ENCODE measurements at regions not wholly inside any gene's neighbourhood (a gene's known extent, or its start where the extent isn't known, plus 50 kb on each side); places are given as distances from the start of the nearest gene placed in this dataset.

DNA sequence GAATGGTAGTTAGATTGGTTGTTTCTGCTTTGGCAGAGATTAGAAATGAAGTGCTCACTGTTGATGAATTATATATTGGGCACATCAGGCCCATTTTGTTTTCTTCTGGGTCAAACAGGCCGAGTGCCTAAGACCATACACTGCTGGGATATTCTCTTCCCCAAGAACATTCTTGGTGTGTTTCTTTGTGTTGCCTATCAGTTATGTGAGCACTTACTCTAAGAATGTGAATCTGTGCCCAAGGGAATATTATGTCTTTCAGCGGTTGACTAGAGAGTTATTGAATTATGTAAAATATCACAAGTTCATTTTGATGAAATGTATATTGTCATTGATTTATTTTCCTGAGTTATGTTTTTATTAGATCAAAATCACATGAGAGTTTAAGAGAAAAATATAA, 255.5 kb upstream of the SMIM30 start:
- WGBS (ENCODE audit: insufficient coverage, insufficient replicate concordance, low lambda C conversion rate, missing lambda C conversion rate) = 16% methylated on average over 2 of the region's 2 CpGs
- Histone ChIP-seq H3K4me3 (no peak overlapping the region), H3K4me1 (ENCODE audit: control insufficient read depth, insufficient read depth, low read length) (no peaks in the 10 kb centered on the region), H3K79me2 (ENCODE audit: control insufficient read depth, insufficient read depth, low read length) (no peaks in the 10 kb centered on the region), H3K9me3 (replicated peaks; ENCODE audit: control insufficient read depth, insufficient read depth, low read length) (no peaks in the 10 kb centered on the region), H2AFZ (ENCODE audit: control insufficient read depth, low read depth, low read length) (no peak overlapping the region), H3K27me3 (replicated peaks in 1 of 2; ENCODE audit: control insufficient read depth in 2 of 2, insufficient read depth in 2 of 2, low read length in 1 of 2) (no peaks in the 10 kb centered on the region), H4K20me1 (ENCODE audit: control insufficient read depth, insufficient read depth) (no peaks in the 10 kb centered on the region), H3K4me2 (ENCODE audit: control insufficient read depth, insufficient read depth) (no peak overlapping the region), H3K36me3 (ENCODE audit: control insufficient read depth in 2 of 2, insufficient read depth in 2 of 2, low read length in 1 of 2) (no peaks in the 10 kb centered on the region), H3K27ac (ENCODE audit: control insufficient read depth, insufficient read depth) (no peak overlapping the region), H3K9ac (ENCODE audit: control insufficient read depth, insufficient read depth, low read length) (no peak overlapping the region)
- no peak for FAIRE-seq
- no peak for ATAC-seq
- no TSS peak for BruUV-seq (replicated peaks)
- TF ChIP-seq FOXK2 (IDR thresholded peaks at IDR 0.05) (no peak), ASH2L (IDR thresholded peaks at IDR 0.05; ENCODE audit: borderline replicate concordance, low read depth) (no peak)
- in situ Hi-C loops (cut with MboI) (no loop called here), intact Hi-C loops (cut with micrococcal nuclease; ENCODE audit: unreplicated experiment) (no loop called here)
- SMC1A ChIA-PET (ENCODE audit: uncharacterized antibody, unreplicated experiment) = no interaction called here
- POLR2A ChIA-PET = no interaction called here
- CTCF ChIA-PET = no interaction called here
- DNase-seq (ENCODE audit: low read depth, low spot score) = no peak
- RAD21 ChIA-PET (ENCODE audit: unreplicated experiment) = no interaction called here

- no peak overlapping the region for H3K4me3 ChIP-seq
- in situ Hi-C loops (cut with MboI) (no loop called here), intact Hi-C loops (cut with micrococcal nuclease; ENCODE audit: unreplicated experiment) (no loop called here)
- H3K27ac ChIP-seq (ENCODE audit: control insufficient read depth, insufficient read depth) = no peak overlapping the region
- no peak overlapping the region for H2AFZ ChIP-seq (ENCODE audit: control insufficient read depth, low read depth, low read length)
- SMC1A ChIA-PET (ENCODE audit: uncharacterized antibody, unreplicated experiment) = interaction anchor here (1.5 kb wide), 1 partner anchor 8 kb away, joined by 4 read pairs; no protein-coding TSS in a partner anchor
- H3K27me3 ChIP-seq (replicated peaks in 1 of 2; ENCODE audit: control insufficient read depth in 2 of 2, insufficient read depth in 2 of 2, low read length in 1 of 2) = no peaks in the 10 kb centered on the region
- no peak overlapping the region for H3K9ac ChIP-seq (ENCODE audit: control insufficient read depth, insufficient read depth, low read length)
- no TSS peak for BruUV-seq (replicated peaks)
- H3K4me1 ChIP-seq (ENCODE audit: control insufficient read depth, insufficient read depth, low read length) = no peaks in the 10 kb centered on the region
- H3K79me2 ChIP-seq (ENCODE audit: control insufficient read depth, insufficient read depth, low read length) = no peaks in the 10 kb centered on the region
- 18% methylated on average over 4 of the region's 4 CpGs for WGBS (ENCODE audit: insufficient coverage, insufficient replicate concordance, low lambda C conversion rate, missing lambda C conversion rate)
- H3K9me3 ChIP-seq (replicated peaks; ENCODE audit: control insufficient read depth, insufficient read depth, low read length) = no peaks in the 10 kb centered on the region
- no peaks in the 10 kb centered on the region for H4K20me1 ChIP-seq (ENCODE audit: control insufficient read depth, insufficient read depth)
- H3K36me3 ChIP-seq (ENCODE audit: control insufficient read depth in 2 of 2, insufficient read depth in 2 of 2, low read length in 1 of 2) = no peaks in the 10 kb centered on the region
- TF ChIP-seq RELB (IDR thresholded peaks at IDR 0.05; ENCODE audit: low read depth) = no peak
- no peak for TF ChIP-seq NR2F1 (conservative IDR thresholded peaks at IDR 0.05)
- TF ChIP-seq, protein P1, sequence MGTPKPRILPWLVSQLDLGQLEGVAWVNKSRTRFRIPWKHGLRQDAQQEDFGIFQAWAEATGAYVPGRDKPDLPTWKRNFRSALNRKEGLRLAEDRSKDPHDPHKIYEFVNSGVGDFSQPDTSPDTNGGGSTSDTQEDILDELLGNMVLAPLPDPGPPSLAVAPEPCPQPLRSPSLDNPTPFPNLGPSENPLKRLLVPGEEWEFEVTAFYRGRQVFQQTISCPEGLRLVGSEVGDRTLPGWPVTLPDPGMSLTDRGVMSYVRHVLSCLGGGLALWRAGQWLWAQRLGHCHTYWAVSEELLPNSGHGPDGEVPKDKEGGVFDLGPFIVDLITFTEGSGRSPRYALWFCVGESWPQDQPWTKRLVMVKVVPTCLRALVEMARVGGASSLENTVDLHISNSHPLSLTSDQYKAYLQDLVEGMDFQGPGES (IDR thresholded peaks at IDR 0.05) = no peak
- TF ChIP-seq, protein P2, sequence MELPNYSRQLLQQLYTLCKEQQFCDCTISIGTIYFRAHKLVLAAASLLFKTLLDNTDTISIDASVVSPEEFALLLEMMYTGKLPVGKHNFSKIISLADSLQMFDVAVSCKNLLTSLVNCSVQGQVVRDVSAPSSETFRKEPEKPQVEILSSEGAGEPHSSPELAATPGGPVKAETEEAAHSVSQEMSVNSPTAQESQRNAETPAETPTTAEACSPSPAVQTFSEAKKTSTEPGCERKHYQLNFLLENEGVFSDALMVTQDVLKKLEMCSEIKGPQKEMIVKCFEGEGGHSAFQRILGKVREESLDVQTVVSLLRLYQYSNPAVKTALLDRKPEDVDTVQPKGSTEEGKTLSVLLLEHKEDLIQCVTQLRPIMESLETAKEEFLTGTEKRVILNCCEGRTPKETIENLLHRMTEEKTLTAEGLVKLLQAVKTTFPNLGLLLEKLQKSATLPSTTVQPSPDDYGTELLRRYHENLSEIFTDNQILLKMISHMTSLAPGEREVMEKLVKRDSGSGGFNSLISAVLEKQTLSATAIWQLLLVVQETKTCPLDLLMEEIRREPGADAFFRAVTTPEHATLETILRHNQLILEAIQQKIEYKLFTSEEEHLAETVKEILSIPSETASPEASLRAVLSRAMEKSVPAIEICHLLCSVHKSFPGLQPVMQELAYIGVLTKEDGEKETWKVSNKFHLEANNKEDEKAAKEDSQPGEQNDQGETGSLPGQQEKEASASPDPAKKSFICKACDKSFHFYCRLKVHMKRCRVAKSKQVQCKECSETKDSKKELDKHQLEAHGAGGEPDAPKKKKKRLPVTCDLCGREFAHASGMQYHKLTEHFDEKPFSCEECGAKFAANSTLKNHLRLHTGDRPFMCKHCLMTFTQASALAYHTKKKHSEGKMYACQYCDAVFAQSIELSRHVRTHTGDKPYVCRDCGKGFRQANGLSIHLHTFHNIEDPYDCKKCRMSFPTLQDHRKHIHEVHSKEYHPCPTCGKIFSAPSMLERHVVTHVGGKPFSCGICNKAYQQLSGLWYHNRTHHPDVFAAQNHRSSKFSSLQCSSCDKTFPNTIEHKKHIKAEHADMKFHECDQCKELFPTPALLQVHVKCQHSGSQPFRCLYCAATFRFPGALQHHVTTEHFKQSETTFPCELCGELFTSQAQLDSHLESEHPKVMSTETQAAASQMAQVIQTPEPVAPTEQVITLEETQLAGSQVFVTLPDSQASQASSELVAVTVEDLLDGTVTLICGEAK (IDR thresholded peaks at IDR 0.05; ENCODE audit: borderline replicate concordance) = no peak
- CTCF ChIA-PET = no interaction called here
- POLR2A ChIA-PET = no interaction called here
- DNase-seq (ENCODE audit: low read depth, low spot score) = no peak
- no peak for ATAC-seq
- RAD21 ChIA-PET (ENCODE audit: unreplicated experiment) = no interaction called here
- no peak for FAIRE-seq
- H3K4me2 ChIP-seq (ENCODE audit: control insufficient read depth, insufficient read depth) = no peak overlapping the region
Measured at GRCh38 chr7:113371416-113372043, 253.2 kb upstream of the SMIM30 start.
